ENCODE measurements at regions not wholly inside any gene's neighbourhood (a gene's known extent, or its start where the extent isn't known, plus 50 kb on each side); places are given as distances from the start of the nearest gene placed in this dataset.

- Histone ChIP-seq H3K36me3 (no peaks in the 10 kb centered on the region), H3K27ac (peak overlapping the region in 1 of 4 donors; percentile 11), H3K9me3 (no peaks in the 10 kb centered on the region), H3K4me3 (no peak overlapping the region), H3K27me3 (no peaks in the 10 kb centered on the region), H3K4me1 (no peaks in the 10 kb centered on the region)
- TF ChIP-seq POLR2A (IDR thresholded peaks at IDR 0.05) (no peak), CTCF (IDR thresholded peaks at IDR 0.05) (no peak), POLR2AphosphoS5 (IDR thresholded peaks at IDR 0.05) (no peak), EP300 (IDR thresholded peaks at IDR 0.05) (no peak)
- ATAC-seq (ENCODE audit: low FRiP score in 2 of 2) (peak in 1 of 2 donors; percentile 50), DNase-seq (no peak)
- 70 to 80% methylated on average over 2 of the region's 2 CpGs for WGBS, 2 donors
Observed at GRCh38 chr4:26257850-26258249, 63.0 kb upstream of the RBPJ start.

GRCh38 chr4:26260571-26260970 is 60.2 kb upstream of the RBPJ start:
- DNase-seq = no peak
- WGBS, 2 donors = 88 to 90% methylated on average over 2 of the region's 2 CpGs
- Histone ChIP-seq H3K4me1 (no peaks in the 10 kb centered on the region), H3K27me3 (no peaks in the 10 kb centered on the region), H3K9me3 (no peaks in the 10 kb centered on the region), H3K4me3 (no peak overlapping the region), H3K27ac (no peak overlapping the region), H3K36me3 (no peaks in the 10 kb centered on the region)
- ATAC-seq (ENCODE audit: low FRiP score in 2 of 2) = no peak
- TF ChIP-seq POLR2AphosphoS5 (IDR thresholded peaks at IDR 0.05) (no peak), EP300 (IDR thresholded peaks at IDR 0.05) (no peak), POLR2A (IDR thresholded peaks at IDR 0.05) (no peak), CTCF (IDR thresholded peaks at IDR 0.05) (no peak)

GRCh38 chr4:26261405-26261804 is 59.4 kb upstream of the RBPJ start:
- Histone ChIP-seq H3K36me3 (no peaks in the 10 kb centered on the region), H3K4me3 (no peak overlapping the region), H3K27ac (no peak overlapping the region), H3K4me1 (no peaks in the 10 kb centered on the region), H3K9me3 (no peaks in the 10 kb centered on the region), H3K27me3 (no peaks in the 10 kb centered on the region)
- DNase-seq (no peak), ATAC-seq (ENCODE audit: low FRiP score in 2 of 2) (peak in 1 of 2 donors; percentile 61)
- 39 to 60% methylated on average over 2 of the region's 2 CpGs for WGBS, 2 donors
- TF ChIP-seq CTCF (IDR thresholded peaks at IDR 0.05) (no peak), POLR2A (IDR thresholded peaks at IDR 0.05) (no peak), POLR2AphosphoS5 (IDR thresholded peaks at IDR 0.05) (no peak), EP300 (IDR thresholded peaks at IDR 0.05) (no peak)

GRCh38 chr4:26263165-26263564 is 57.6 kb upstream of the RBPJ start:
- Histone ChIP-seq H3K4me1 (peaks cover 0 to 4% (median 0%) of the 10 kb centered on the region in 4 donors), H3K27me3 (no peaks in the 10 kb centered on the region), H3K36me3 (no peaks in the 10 kb centered on the region), H3K4me3 (no peak overlapping the region), H3K9me3 (no peaks in the 10 kb centered on the region), H3K27ac (no peak overlapping the region)
- WGBS, 2 donors = 67 to 72% methylated on average over 5 of the region's 5 CpGs
- DNase-seq = no peak
- no peak for TF ChIP-seq CTCF (IDR thresholded peaks at IDR 0.05)
- no peak for ATAC-seq (ENCODE audit: low FRiP score in 2 of 2)

- DNase-seq (no peak), ATAC-seq (ENCODE audit: low FRiP score in 2 of 2) (no peak)
- Histone ChIP-seq H3K4me1 (peaks cover 0 to 4% (median 2%) of the 10 kb centered on the region in 4 donors), H3K27me3 (no peaks in the 10 kb centered on the region), H3K4me3 (no peak overlapping the region), H3K27ac (no peak overlapping the region), H3K36me3 (no peaks in the 10 kb centered on the region), H3K9me3 (no peaks in the 10 kb centered on the region)
- 96 to 97% methylated on average over 5 of the region's 5 CpGs for WGBS, 2 donors
- TF ChIP-seq EP300 (IDR thresholded peaks at IDR 0.05) (no peak), POLR2AphosphoS5 (IDR thresholded peaks at IDR 0.05) (no peak), POLR2A (IDR thresholded peaks at IDR 0.05) (no peak), CTCF (IDR thresholded peaks at IDR 0.05) (no peak)
Observed at GRCh38 chr4:26264109-26264508, 56.7 kb upstream of the RBPJ start.
